GM23248 (cell line): ENCODE measurements at regions not wholly inside any gene's neighbourhood (a gene's known extent, or its start where the extent isn't known, plus 50 kb on each side); places are given as distances from the start of the nearest gene placed in this dataset.

Experiments
- DNase-seq: peaks from one replicate; pipeline ENCODE4 v3.0.0-alpha.2; 2015
- H2AFZ ChIP-seq: fragments of 200-600 bp; sonication (generic); 2 replicates; pipeline ENCODE4 v1.6.1; 2016; ENCODE audit warnings: antibody characterized with exemption
- H3F3A ChIP-seq: fragments of 200-600 bp; sonication (generic); 2 replicates; pipeline ENCODE4 v1.6.1; 2016; ENCODE audit warnings: mild to moderate bottlenecking, antibody characterized with exemption, mixed run types; ENCODE audit not compliant: insufficient read depth
- H3K27ac ChIP-seq: fragments of 200-600 bp; sonication (generic); 2 replicates; pipeline ENCODE4 v1.5.1; 2016; ENCODE audit warnings: mild to moderate bottlenecking
- H3K27me3 ChIP-seq: fragments of 200-600 bp; sonication (generic); replicated peaks from 2 replicates; pipeline ENCODE4 v1.6.1; 2016; ENCODE audit warnings: mild to moderate bottlenecking; ENCODE audit not compliant: insufficient read depth
- H3K36me3 ChIP-seq: fragments of 200-600 bp; sonication (generic); 2 replicates; pipeline ENCODE4 v1.6.1; 2016; ENCODE audit warnings: low read depth, mild to moderate bottlenecking
- H3K4me1 ChIP-seq: fragments of 200-600 bp; sonication (generic); 2 replicates; pipeline ENCODE4 v1.6.1; 2016; ENCODE audit warnings: mild to moderate bottlenecking; ENCODE audit not compliant: insufficient read depth
- H3K4me2 ChIP-seq: fragments of 200-600 bp; sonication (generic); one replicate; pipeline ENCODE4 v1.6.1; 2016; ENCODE audit warnings: mild to moderate bottlenecking; ENCODE audit not compliant: unreplicated experiment
- H3K4me3 ChIP-seq: fragments of 200-600 bp; sonication (generic); 2 replicates; pipeline ENCODE4 v1.5.1; 2016; ENCODE audit warnings: mild to moderate bottlenecking
- H3K79me2 ChIP-seq: fragments of 200-600 bp; sonication (generic); 2 replicates; pipeline ENCODE4 v1.6.1; 2016; ENCODE audit warnings: mild to moderate bottlenecking; ENCODE audit not compliant: insufficient read depth
- H3K9ac ChIP-seq: fragments of 200-600 bp; sonication (generic); 2 replicates; pipeline ENCODE4 v1.6.1; 2016; ENCODE audit warnings: mild to moderate bottlenecking
- H3K9me2 ChIP-seq: fragments of 200-600 bp; sonication (generic); 2 replicates; pipeline ENCODE4 v1.6.1; 2016; ENCODE audit warnings: mixed run types, mild to moderate bottlenecking, moderate library complexity; ENCODE audit not compliant: insufficient read depth
- H3K9me3 ChIP-seq: fragments of 200-600 bp; sonication (generic); one replicate; pipeline ENCODE4 v1.6.1; 2017; ENCODE audit warnings: low read depth
- H4K20me1 ChIP-seq: fragments of 200-600 bp; sonication (generic); 2 replicates; pipeline ENCODE4 v1.6.0; 2016; ENCODE audit not compliant: insufficient read depth
- EZH2 ChIP-seq: fragments of 200-600 bp; sonication (generic); IDR thresholded peaks from 2 replicates; pipeline ENCODE4 v1.6.1; 2018; ENCODE audit warnings: antibody characterized with exemption, mild to moderate bottlenecking; ENCODE audit not compliant: insufficient read depth, poor library complexity, severe bottlenecking
- EZH2phosphoT487 ChIP-seq: fragments of 200-600 bp; sonication (generic); IDR thresholded peaks from 2 replicates; pipeline ENCODE4 v1.6.1; 2018; ENCODE audit warnings: antibody characterized with exemption, moderate library complexity, mild to moderate bottlenecking, low read depth; ENCODE audit not compliant: insufficient read depth
- WGBS, 2 experiments: methylation state at CpG; one replicate each; pipeline ENCODE4 v1.1.6; 2015 to 2017; ENCODE audit warnings: low lambda C conversion rate in 2 of 2, low coverage in 1 of 2; ENCODE audit errors: missing lambda C conversion rate in 2 of 2; 5-methylcytosine and 5-hydroxymethylcytosine counted together
- in situ Hi-C: fragments of 300-500 bp; cut with MboI; formaldehyde crosslinking; loops from 2 replicates; pipeline ENCODE4 v1.15.0; 2020

- Histone ChIP-seq H3K36me3 (no peaks in the 10 kb centered on the region), H3K4me3 (no peak overlapping the region), H3K9ac (no peak overlapping the region), H3K9me2 (no peaks in the 10 kb centered on the region), H3K4me2 (no peak overlapping the region), H3K79me2 (no peaks in the 10 kb centered on the region), H3K9me3 (no peaks in the 10 kb centered on the region), H2AFZ (no peak overlapping the region), H3K27ac (no peak overlapping the region), H3K4me1 (peaks cover 7% of the 10 kb centered on the region; the same call in 1 of the 2 replicates), H3F3A (peaks cover 7% of the 10 kb centered on the region), H4K20me1 (no peaks in the 10 kb centered on the region), H3K27me3 (no peaks in the 10 kb centered on the region)
- DNase-seq: no peak
- TF ChIP-seq EZH2phosphoT487: no peak
- TF ChIP-seq EZH2: no peak
- in situ Hi-C loops: no loop called here
Measured at GRCh38 chr4:38327174-38327573, 336.8 kb upstream of the KLF3 start.

GRCh38 chr4:38328989-38329729 is 334.8 kb upstream of the KLF3 start:
- no peaks in the 10 kb centered on the region for H3K79me2 ChIP-seq
- H4K20me1 ChIP-seq: no peaks in the 10 kb centered on the region
- in situ Hi-C loops: no loop called here
- TF ChIP-seq EZH2 (no peak), EZH2phosphoT487 (no peak)
- no peaks in the 10 kb centered on the region for H3K36me3 ChIP-seq
- H3F3A ChIP-seq: no peaks in the 10 kb centered on the region
- H3K9me3 ChIP-seq: no peaks in the 10 kb centered on the region
- no peak overlapping the region for H3K4me3 ChIP-seq
- no peak overlapping the region for H3K27ac ChIP-seq
- no peak for DNase-seq
- H3K4me2 ChIP-seq: no peak overlapping the region
- no peak overlapping the region for H2AFZ ChIP-seq
- H3K9ac ChIP-seq: no peak overlapping the region
- H3K4me1 ChIP-seq: no peaks in the 10 kb centered on the region
- no peaks in the 10 kb centered on the region for H3K9me2 ChIP-seq
- 0 out of 2 replicates have a peak, but pooled peaks cover 8% of the 10 kb centered on the region for H3K27me3 ChIP-seq
- 55% methylated on average over 8 of the region's 8 CpGs for WGBS, 2 experiments

- WGBS, 2 experiments: 39 to 44% methylated on average over 1 of the region's 1 CpG
- in situ Hi-C loops: no loop called here
Measured at GRCh38 chr4:38330321-38330720, 333.7 kb upstream of the KLF3 start.

GRCh38 chr4:38330936-38331335 is 333.1 kb upstream of the KLF3 start:
- no peaks in the 10 kb centered on the region for H3K9me2 ChIP-seq
- DNase-seq: no peak
- H3K79me2 ChIP-seq: no peaks in the 10 kb centered on the region
- H3K27me3 ChIP-seq: 0 out of 2 replicates have a peak, but pooled peaks cover 8% of the 10 kb centered on the region
- no peak overlapping the region for H3K27ac ChIP-seq
- H3K4me2 ChIP-seq: no peak overlapping the region
- H3K36me3 ChIP-seq: no peaks in the 10 kb centered on the region
- 69 to 73% methylated on average over 7 of the region's 7 CpGs for WGBS, 2 experiments
- in situ Hi-C loops: no loop called here
- no peak overlapping the region for H3K9ac ChIP-seq
- 0 out of 2 replicates have a peak, but pooled peaks cover 3% of the 10 kb centered on the region for H3K4me1 ChIP-seq
- H3K9me3 ChIP-seq: no peaks in the 10 kb centered on the region
- no peaks in the 10 kb centered on the region for H4K20me1 ChIP-seq
- no peak overlapping the region for H3K4me3 ChIP-seq
- H2AFZ ChIP-seq: no peak overlapping the region
- no peaks in the 10 kb centered on the region for H3F3A ChIP-seq
- TF ChIP-seq EZH2phosphoT487 (no peak), EZH2 (no peak)

More at GRCh38 chr4:38330321-38330720, 333.7 kb upstream of the KLF3 start:
- Histone ChIP-seq H3K4me2 (no peak overlapping the region), H3K36me3 (no peaks in the 10 kb centered on the region), H3K27ac (no peak overlapping the region), H3K9me2 (no peaks in the 10 kb centered on the region), H3K4me1 (0 out of 2 replicates have a peak, but pooled peaks cover 3% of the 10 kb centered on the region), H3F3A (no peaks in the 10 kb centered on the region), H3K9me3 (no peaks in the 10 kb centered on the region), H2AFZ (no peak overlapping the region), H3K27me3 (0 out of 2 replicates have a peak, but pooled peaks cover 8% of the 10 kb centered on the region), H3K9ac (no peak overlapping the region), H3K79me2 (no peaks in the 10 kb centered on the region), H3K4me3 (no peak overlapping the region), H4K20me1 (no peaks in the 10 kb centered on the region)
- DNase-seq: no peak
- TF ChIP-seq EZH2: no peak
- no peak for TF ChIP-seq EZH2phosphoT487

- no peak for DNase-seq
- Histone ChIP-seq H3K9me2 (no peaks in the 10 kb centered on the region), H3K9me3 (no peaks in the 10 kb centered on the region), H3K27me3 (0 out of 2 replicates have a peak, but pooled peaks cover 8% of the 10 kb centered on the region), H2AFZ (no peak overlapping the region), H3K9ac (no peak overlapping the region), H4K20me1 (no peaks in the 10 kb centered on the region), H3K27ac (no peak overlapping the region), H3K79me2 (no peaks in the 10 kb centered on the region), H3K4me1 (0 out of 2 replicates have a peak, but pooled peaks cover 3% of the 10 kb centered on the region), H3K4me2 (no peak overlapping the region), H3K4me3 (no peak overlapping the region), H3F3A (no peaks in the 10 kb centered on the region), H3K36me3 (no peaks in the 10 kb centered on the region)
- in situ Hi-C loops: no loop called here
- TF ChIP-seq EZH2 (no peak), EZH2phosphoT487 (no peak)
- WGBS, 2 experiments: 78 to 79% methylated on average over 4 of the region's 4 CpGs
Measured at GRCh38 chr4:38332699-38333098, 331.3 kb upstream of the KLF3 start.
